ENCODE measurements at regions not wholly inside any gene's neighbourhood (a gene's known extent, or its start where the extent isn't known, plus 50 kb on each side); places are given as distances from the start of the nearest gene placed in this dataset.

- no peak overlapping the region for H3K4me3 ChIP-seq (ENCODE audit: low read depth, low read length, poor library complexity, severe bottlenecking)
- H3K36me3 ChIP-seq (ENCODE audit: insufficient read depth, low read length) = no peaks in the 10 kb centered on the region
- no peak for TF ChIP-seq EZH2 (IDR thresholded peaks at IDR 0.05; ENCODE audit: borderline replicate concordance, low read length)
- no peak for TF ChIP-seq CTCF (IDR thresholded peaks at IDR 0.05; ENCODE audit: low read length)
- no peaks in the 10 kb centered on the region for H4K20me1 ChIP-seq (ENCODE audit: insufficient read depth, low read length)
- no peak overlapping the region for H3K9ac ChIP-seq (ENCODE audit: low read length)
- H3K79me2 ChIP-seq (ENCODE audit: insufficient read depth, low read length) = no peaks in the 10 kb centered on the region
- H3F3A ChIP-seq (ENCODE audit: insufficient read depth, low read length) = no peaks in the 10 kb centered on the region
- H2AFZ ChIP-seq (ENCODE audit: low read length) = no peak overlapping the region
- no peaks in the 10 kb centered on the region for H3K4me1 ChIP-seq (ENCODE audit: insufficient read depth, low read length, severe bottlenecking)
- H3K9me2 ChIP-seq (ENCODE audit: low read depth, low read length) = no peaks in the 10 kb centered on the region
- no peaks in the 10 kb centered on the region for H3K27me3 ChIP-seq (ENCODE audit: insufficient read depth, low read length)
- H3K9me3 ChIP-seq (ENCODE audit: low read length) = no peaks in the 10 kb centered on the region
- no peak overlapping the region for H3K4me2 ChIP-seq (ENCODE audit: low read length)
- no peak overlapping the region for H3K27ac ChIP-seq (ENCODE audit: low read depth, low read length, poor library complexity, severe bottlenecking)
These were observed 245.6 kb upstream of the LRTM1 start for GRCh38 chr3:55173504-55173903.

- H2AFZ ChIP-seq (ENCODE audit: low read length) = no peak overlapping the region
- no peaks in the 10 kb centered on the region for H3F3A ChIP-seq (ENCODE audit: insufficient read depth, low read length)
- no peaks in the 10 kb centered on the region for H3K27me3 ChIP-seq (ENCODE audit: insufficient read depth, low read length)
- H3K36me3 ChIP-seq (ENCODE audit: insufficient read depth, low read length) = no peaks in the 10 kb centered on the region
- H3K9me2 ChIP-seq (ENCODE audit: low read depth, low read length) = no peaks in the 10 kb centered on the region
- H4K20me1 ChIP-seq (ENCODE audit: insufficient read depth, low read length) = no peaks in the 10 kb centered on the region
- H3K27ac ChIP-seq (ENCODE audit: low read depth, low read length, poor library complexity, severe bottlenecking) = no peak overlapping the region
- no peaks in the 10 kb centered on the region for H3K79me2 ChIP-seq (ENCODE audit: insufficient read depth, low read length)
- no peak overlapping the region for H3K4me2 ChIP-seq (ENCODE audit: low read length)
- H3K4me3 ChIP-seq (ENCODE audit: low read depth, low read length, poor library complexity, severe bottlenecking) = no peak overlapping the region
- H3K9ac ChIP-seq (ENCODE audit: low read length) = no peak overlapping the region
- H3K4me1 ChIP-seq (ENCODE audit: insufficient read depth, low read length, severe bottlenecking) = no peaks in the 10 kb centered on the region
- no peaks in the 10 kb centered on the region for H3K9me3 ChIP-seq (ENCODE audit: low read length)
- no peak for TF ChIP-seq EZH2 (IDR thresholded peaks at IDR 0.05; ENCODE audit: borderline replicate concordance, low read length)
- TF ChIP-seq CTCF (IDR thresholded peaks at IDR 0.05; ENCODE audit: low read length) = no peak
These were observed 245.1 kb upstream of the LRTM1 start for GRCh38 chr3:55172913-55173312.

- no peaks in the 10 kb centered on the region for H3F3A ChIP-seq (ENCODE audit: insufficient read depth, low read length)
- no peaks in the 10 kb centered on the region for H3K9me3 ChIP-seq (ENCODE audit: low read length)
- H4K20me1 ChIP-seq (ENCODE audit: insufficient read depth, low read length) = no peaks in the 10 kb centered on the region
- H3K4me2 ChIP-seq (ENCODE audit: low read length) = no peak overlapping the region
- H3K4me3 ChIP-seq (ENCODE audit: low read depth, low read length, poor library complexity, severe bottlenecking) = no peak overlapping the region
- H3K4me1 ChIP-seq (ENCODE audit: insufficient read depth, low read length, severe bottlenecking) = no peaks in the 10 kb centered on the region
- H3K36me3 ChIP-seq (ENCODE audit: insufficient read depth, low read length) = no peaks in the 10 kb centered on the region
- H3K27ac ChIP-seq (ENCODE audit: low read depth, low read length, poor library complexity, severe bottlenecking) = no peak overlapping the region
- H2AFZ ChIP-seq (ENCODE audit: low read length) = no peak overlapping the region
- TF ChIP-seq CTCF (IDR thresholded peaks at IDR 0.05; ENCODE audit: low read length) = no peak
- no peak for TF ChIP-seq EZH2 (IDR thresholded peaks at IDR 0.05; ENCODE audit: borderline replicate concordance, low read length)
- no peaks in the 10 kb centered on the region for H3K79me2 ChIP-seq (ENCODE audit: insufficient read depth, low read length)
- H3K9ac ChIP-seq (ENCODE audit: low read length) = no peak overlapping the region
- H3K27me3 ChIP-seq (ENCODE audit: insufficient read depth, low read length) = no peaks in the 10 kb centered on the region
- no peaks in the 10 kb centered on the region for H3K9me2 ChIP-seq (ENCODE audit: low read depth, low read length)
These were observed 242.6 kb upstream of the LRTM1 start for GRCh38 chr3:55170444-55170843.

Measured in OCI-LY1 (cell line).